Thyroid gland (tissue), 4 donors: ENCODE measurements at regions not wholly inside any gene's neighbourhood (a gene's known extent, or its start where the extent isn't known, plus 50 kb on each side); places are given as distances from the start of the nearest gene placed in this dataset.

ENCODE experiments used
- POLR2A ChIP-seq, 2 donors: fragments of 450-650 bp; IDR thresholded peaks; one replicate each; pipeline ENCODE4 v1.6.1; 2017; ENCODE audit warnings: antibody characterized with exemption in 2 of 2, mild to moderate bottlenecking in 2 of 2, moderate library complexity in 1 of 2
- TF ChIP-seq, protein P1 (sequence below), 6 experiments: fragments of 200-600 bp in 3 of 6; fragments of 450-650 bp in 3 of 6; sonication (generic) in 3 of 6; IDR thresholded peaks; one replicate each; pipeline ENCODE4 v1.5.1; 2016 to 2019; ENCODE audit warnings: antibody characterized with exemption in 6 of 6, mild to moderate bottlenecking in 2 of 6, inconsistent platforms in 1 of 6, moderate library complexity in 1 of 6

DNA sequence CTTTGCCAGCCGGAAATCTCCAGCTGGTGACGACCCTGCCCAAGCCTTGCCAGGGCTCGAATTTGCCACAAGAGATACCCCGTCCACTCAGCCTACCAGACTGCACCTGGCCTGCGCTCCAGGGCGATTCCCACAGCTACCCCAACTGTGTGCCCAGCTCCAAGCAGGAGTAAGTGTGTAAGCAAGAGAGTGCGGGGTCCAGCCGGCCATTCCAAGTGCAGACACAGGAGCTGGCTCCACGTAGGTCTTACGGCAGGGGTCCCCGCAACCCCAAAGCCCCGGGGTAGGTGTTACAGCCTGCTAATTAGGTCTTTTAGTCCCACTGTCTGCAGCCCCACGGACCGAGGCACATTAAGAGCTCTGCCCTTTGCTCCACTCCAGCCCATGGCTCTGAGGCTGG lies 1305.2 kb downstream of the ARAP2 start:
- TF ChIP-seq, protein P1, sequence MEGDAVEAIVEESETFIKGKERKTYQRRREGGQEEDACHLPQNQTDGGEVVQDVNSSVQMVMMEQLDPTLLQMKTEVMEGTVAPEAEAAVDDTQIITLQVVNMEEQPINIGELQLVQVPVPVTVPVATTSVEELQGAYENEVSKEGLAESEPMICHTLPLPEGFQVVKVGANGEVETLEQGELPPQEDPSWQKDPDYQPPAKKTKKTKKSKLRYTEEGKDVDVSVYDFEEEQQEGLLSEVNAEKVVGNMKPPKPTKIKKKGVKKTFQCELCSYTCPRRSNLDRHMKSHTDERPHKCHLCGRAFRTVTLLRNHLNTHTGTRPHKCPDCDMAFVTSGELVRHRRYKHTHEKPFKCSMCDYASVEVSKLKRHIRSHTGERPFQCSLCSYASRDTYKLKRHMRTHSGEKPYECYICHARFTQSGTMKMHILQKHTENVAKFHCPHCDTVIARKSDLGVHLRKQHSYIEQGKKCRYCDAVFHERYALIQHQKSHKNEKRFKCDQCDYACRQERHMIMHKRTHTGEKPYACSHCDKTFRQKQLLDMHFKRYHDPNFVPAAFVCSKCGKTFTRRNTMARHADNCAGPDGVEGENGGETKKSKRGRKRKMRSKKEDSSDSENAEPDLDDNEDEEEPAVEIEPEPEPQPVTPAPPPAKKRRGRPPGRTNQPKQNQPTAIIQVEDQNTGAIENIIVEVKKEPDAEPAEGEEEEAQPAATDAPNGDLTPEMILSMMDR (IDR thresholded peaks at IDR 0.05) = no peak
- TF ChIP-seq POLR2A (IDR thresholded peaks at IDR 0.05) = no peak
